HepG2 (cell line): ENCODE measurements at regions not wholly inside any gene's neighbourhood (a gene's known extent, or its start where the extent isn't known, plus 50 kb on each side); places are given as distances from the start of the nearest gene placed in this dataset.

ENCODE experiments used
- ATAC-seq: fragments of 200-7000 bp; cut with Tn5 transposase; 3 replicates; pipeline ENCODE4 v1.9.1; 2020; ENCODE audit warnings: mild to moderate bottlenecking, moderate library complexity
- BruUV-seq: library from RNA; stranded (reverse); fragments of 400-500 nt; replicated peaks from 2 replicates; lab custom pipeline; 2021; lab: Mats Ljungman, UMichigan
- CTCF ChIA-PET: fragments of 300-600 bp; formaldehyde crosslinking; extraction: SDS; loops from one replicate; lab custom pipeline; 2021; ENCODE audit warnings: low total read pairs, inconsistent platforms, low intra/inter-chr PET ratio; lab: Yijun Ruan, JAX
- POLR2A ChIA-PET: fragments of 350-600 bp; sonication (Branson Sonifier 250); formaldehyde crosslinking; loops from one replicate; lab custom pipeline; 2020; ENCODE audit warnings: antibody characterized with exemption, inconsistent platforms; lab: Yijun Ruan, JAX
- DNase-seq: peaks from one replicate; pipeline ENCODE4 v3.0.0-alpha.2; 2015; ENCODE audit warnings: low spot score
- FAIRE-seq: peaks from 3 replicates; lab custom pipeline; 2011; peaks lifted over from hg19 to GRCh38; lab: Jason Lieb, UNC
- H2AFZ ChIP-seq: one replicate; pipeline ENCODE4 v1.6.1; 2011; ENCODE audit warnings: low read length, inconsistent platforms
- H3K27ac ChIP-seq: fragments of 300-600 bp; 3 replicates; pipeline ENCODE4 v1.8.0; 2011; ENCODE audit warnings: mixed run types, mild to moderate bottlenecking, mixed read lengths, low read length, inconsistent platforms; ENCODE audit not compliant: insufficient read depth; ENCODE audit errors: extremely low read length
- H3K27me3 ChIP-seq, 2 experiments: fragments of 200-600 bp in 1 of 2; 2 replicates in 1 of 2; 3 replicates in 1 of 2; pipeline versions ENCODE4 v1.6.0 to v1.8.0; 2011; ENCODE audit warnings: low read length in 2 of 2, mild to moderate bottlenecking in 2 of 2, moderate library complexity in 2 of 2, inconsistent platforms in 1 of 2; ENCODE audit not compliant: insufficient read depth in 2 of 2, control insufficient read depth in 1 of 2
- H3K36me3 ChIP-seq, 2 experiments: fragments of 200-600 bp in 1 of 2; replicated peaks in 1 of 2; 2 replicates in 1 of 2; 3 replicates in 1 of 2; pipeline versions ENCODE4 v1.5.1 to v1.8.0; 2011; ENCODE audit warnings: low read length in 2 of 2, inconsistent platforms in 1 of 2; ENCODE audit not compliant: insufficient read depth in 2 of 2, control insufficient read depth in 1 of 2
- H3K4me1 ChIP-seq: 2 replicates; pipeline ENCODE4 v1.5.1; 2012; ENCODE audit warnings: low read length, inconsistent platforms; ENCODE audit not compliant: insufficient read depth
- H3K4me2 ChIP-seq: 2 replicates; pipeline ENCODE4 v1.6.0; 2011; ENCODE audit warnings: low read depth, low read length, inconsistent platforms
- H3K4me3 ChIP-seq, 3 experiments: fragments of 200-600 bp in 1 of 3; sonication (generic), shearing (Covaris generic) in 1 of 3; replicated peaks in 1 of 3; 2 replicates each; pipeline ENCODE4 v1.5.1; 2011 to 2016; ENCODE audit warnings: low read length in 3 of 3, inconsistent platforms in 2 of 3, low read depth in 2 of 3, mild to moderate bottlenecking in 2 of 3, control low read depth in 1 of 3, mixed read lengths in 1 of 3; ENCODE audit not compliant: insufficient read depth in 1 of 3
- H3K79me2 ChIP-seq: one replicate; pipeline ENCODE4 v1.6.1; 2011; ENCODE audit warnings: low read length, inconsistent platforms; ENCODE audit not compliant: insufficient read depth
- H3K9ac ChIP-seq: 2 replicates; pipeline ENCODE4 v1.6.0; 2011; ENCODE audit warnings: mild to moderate bottlenecking, low read depth, low read length, inconsistent platforms; ENCODE audit not compliant: insufficient read depth
- H3K9me3 ChIP-seq: 2 replicates; pipeline ENCODE4 v1.5.1; 2012; ENCODE audit warnings: mild to moderate bottlenecking, low read length
- H4K20me1 ChIP-seq: 2 replicates; pipeline ENCODE4 v1.6.0; 2011; ENCODE audit warnings: inconsistent platforms, mild to moderate bottlenecking, low read length, moderate library complexity; ENCODE audit not compliant: insufficient read depth
- EEA1 ChIP-seq: sonication (generic); formaldehyde crosslinking; IDR thresholded peaks from 2 replicates; pipeline ENCODE4 v1.5.1; 2020; ENCODE audit warnings: mild to moderate bottlenecking, missing genetic modification reagents, borderline replicate concordance
- MIER2 ChIP-seq: IDR thresholded peaks from 2 replicates; pipeline ENCODE4 v1.6.1; 2016; ENCODE audit warnings: missing biosample characterization, missing genetic modification reagents
- MTA3 ChIP-seq: sonication (generic); formaldehyde crosslinking; IDR thresholded peaks from 2 replicates; pipeline ENCODE4 v1.4.0; 2020; ENCODE audit warnings: missing genetic modification reagents
- NCOA1 ChIP-seq: sonication (generic); formaldehyde crosslinking; IDR thresholded peaks from 2 replicates; pipeline ENCODE4 v1.9.0; 2021; ENCODE audit warnings: missing genetic modification reagents
- NFE2L1 ChIP-seq: sonication (generic); formaldehyde crosslinking; IDR thresholded peaks from 2 replicates; pipeline ENCODE4 v1.4.0; 2020; ENCODE audit warnings: missing genetic modification reagents, mild to moderate bottlenecking, borderline replicate concordance
- SNRNP70 ChIP-seq: fragments of 200-400 bp; formaldehyde crosslinking; IDR thresholded peaks from 2 replicates; pipeline ENCODE4 v1.6.1; 2017; ENCODE audit warnings: mild to moderate bottlenecking, low read depth, low read length, moderate library complexity
- SP4 ChIP-seq: sonication (generic); formaldehyde crosslinking; IDR thresholded peaks from 2 replicates; pipeline ENCODE4 v1.8.1; 2023; ENCODE audit warnings: mild to moderate bottlenecking, missing genetic modification reagents
- TP53 ChIP-seq: sonication (generic); formaldehyde crosslinking; conservative IDR thresholded peaks from 2 replicates; pipeline ENCODE4 v1.4.0; 2020; ENCODE audit warnings: missing genetic modification reagents
- ZEB1 ChIP-seq: IDR thresholded peaks from 2 replicates; pipeline ENCODE4 v1.6.1; 2012; ENCODE audit warnings: mild to moderate bottlenecking, low read depth, inconsistent platforms; ENCODE audit not compliant: insufficient replicate concordance
- ZKSCAN1 ChIP-seq: fragments of 150-350 bp; IDR thresholded peaks from 2 replicates; pipeline ENCODE4 v1.6.1; 2014; ENCODE audit warnings: low read length
- ZNF607 ChIP-seq: sonication (generic); formaldehyde crosslinking; IDR thresholded peaks from 2 replicates; pipeline ENCODE4 v1.5.1; 2020; ENCODE audit warnings: missing genetic modification reagents, mild to moderate bottlenecking, borderline replicate concordance
- ZNF75D ChIP-seq: sonication (generic); formaldehyde crosslinking; IDR thresholded peaks from 2 replicates; pipeline ENCODE4 v1.8.1; 2023; ENCODE audit warnings: missing genetic modification reagents, mild to moderate bottlenecking, borderline replicate concordance
- ZNF777 ChIP-seq: sonication (generic); formaldehyde crosslinking; IDR thresholded peaks from 2 replicates; pipeline ENCODE4 v1.4.0; 2020; ENCODE audit warnings: missing genetic modification reagents
- ZSCAN30 ChIP-seq: sonication (generic); formaldehyde crosslinking; IDR thresholded peaks from 2 replicates; pipeline ENCODE4 v1.5.0; 2020; ENCODE audit warnings: mild to moderate bottlenecking, missing genetic modification reagents
- WGBS: methylation state at CpG from one replicate; pipeline ENCODE4 v1.1.6; 2017; ENCODE audit warnings: low lambda C conversion rate; 5-methylcytosine and 5-hydroxymethylcytosine counted together
- in situ Hi-C: cut with HindIII; loops from 2 replicates; pipeline ENCODE4 v1.10.0; 2017; ENCODE audit warnings: low pct_unique_long_range_greater_than_20kb; ENCODE audit not compliant: extremely low pct_ligation_motif_present
- intact Hi-C: fragments of 100-400 bp; cut with micrococcal nuclease; formaldehyde crosslinking; loops from one replicate; pipeline ENCODE4 v1.10.0; 2022; ENCODE audit not compliant: unreplicated experiment
- TF ChIP-seq, protein P1 (sequence below): sonication (generic); formaldehyde crosslinking; IDR thresholded peaks from 2 replicates; pipeline ENCODE4 v1.5.1; 2020; ENCODE audit warnings: mild to moderate bottlenecking, moderate library complexity, missing genetic modification reagents
- TF ChIP-seq, protein P2 (sequence below): sonication (generic); formaldehyde crosslinking; IDR thresholded peaks from 2 replicates; pipeline ENCODE4 v1.4.0; 2020; ENCODE audit warnings: mild to moderate bottlenecking, missing genetic modification reagents

DNA sequence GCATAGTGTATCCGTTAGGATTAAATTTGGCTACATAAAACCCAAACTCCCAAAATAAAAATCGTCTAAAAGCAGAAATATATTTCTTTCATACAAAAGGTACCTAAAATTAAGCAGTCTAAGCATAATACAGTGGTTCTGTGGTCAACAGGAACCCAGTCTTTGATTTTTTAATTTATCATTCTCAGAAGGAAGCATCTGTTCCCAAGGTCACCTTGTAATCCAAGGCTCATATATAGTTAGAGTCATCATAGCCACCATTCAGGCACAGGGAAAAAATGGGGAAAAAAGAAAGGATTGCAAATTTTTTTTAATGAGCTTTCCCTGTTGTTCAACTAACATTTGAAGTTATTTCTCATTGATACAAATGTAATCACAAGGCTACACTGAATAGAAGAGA lies 983.2 kb downstream of the PLOD2 start:
- DNase-seq (no peak), FAIRE-seq (no peak), ATAC-seq (no peak)
- ChIA-PET CTCF (no interaction called here), POLR2A (no interaction called here)
- H3K4me2 ChIP-seq: no peak overlapping the region
- no peaks in the 10 kb centered on the region for H4K20me1 ChIP-seq
- no peak overlapping the region for H3K4me3 ChIP-seq
- no TSS peak for BruUV-seq
- intact Hi-C loops: no loop called here
- H3K36me3 ChIP-seq: no peaks in the 10 kb centered on the region
- H3K4me1 ChIP-seq: no peaks in the 10 kb centered on the region
- no peaks in the 10 kb centered on the region for H3K79me2 ChIP-seq
- TF ChIP-seq SNRNP70: no peak
- TF ChIP-seq EEA1 (CRISPR knock-in tag): no peak
- no peak for TF ChIP-seq NCOA1 (CRISPR knock-in tag)
- no peak for TF ChIP-seq ZKSCAN1
- TF ChIP-seq SP4: no peak
- TF ChIP-seq, protein P1, sequence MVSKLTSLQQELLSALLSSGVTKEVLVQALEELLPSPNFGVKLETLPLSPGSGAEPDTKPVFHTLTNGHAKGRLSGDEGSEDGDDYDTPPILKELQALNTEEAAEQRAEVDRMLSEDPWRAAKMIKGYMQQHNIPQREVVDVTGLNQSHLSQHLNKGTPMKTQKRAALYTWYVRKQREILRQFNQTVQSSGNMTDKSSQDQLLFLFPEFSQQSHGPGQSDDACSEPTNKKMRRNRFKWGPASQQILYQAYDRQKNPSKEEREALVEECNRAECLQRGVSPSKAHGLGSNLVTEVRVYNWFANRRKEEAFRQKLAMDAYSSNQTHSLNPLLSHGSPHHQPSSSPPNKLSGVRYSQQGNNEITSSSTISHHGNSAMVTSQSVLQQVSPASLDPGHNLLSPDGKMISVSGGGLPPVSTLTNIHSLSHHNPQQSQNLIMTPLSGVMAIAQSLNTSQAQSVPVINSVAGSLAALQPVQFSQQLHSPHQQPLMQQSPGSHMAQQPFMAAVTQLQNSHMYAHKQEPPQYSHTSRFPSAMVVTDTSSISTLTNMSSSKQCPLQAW: no peak
- TF ChIP-seq ZNF777: no peak
- TF ChIP-seq ZSCAN30: no peak
- no peaks in the 10 kb centered on the region for H3K27me3 ChIP-seq
- in situ Hi-C loops: no loop called here
- H3K9ac ChIP-seq: no peak overlapping the region
- no peak overlapping the region for H3K27ac ChIP-seq
- no peak overlapping the region for H2AFZ ChIP-seq
- no peaks in the 10 kb centered on the region for H3K9me3 ChIP-seq
- WGBS: 3% methylated on average over 2 of the region's 2 CpGs

DNA sequence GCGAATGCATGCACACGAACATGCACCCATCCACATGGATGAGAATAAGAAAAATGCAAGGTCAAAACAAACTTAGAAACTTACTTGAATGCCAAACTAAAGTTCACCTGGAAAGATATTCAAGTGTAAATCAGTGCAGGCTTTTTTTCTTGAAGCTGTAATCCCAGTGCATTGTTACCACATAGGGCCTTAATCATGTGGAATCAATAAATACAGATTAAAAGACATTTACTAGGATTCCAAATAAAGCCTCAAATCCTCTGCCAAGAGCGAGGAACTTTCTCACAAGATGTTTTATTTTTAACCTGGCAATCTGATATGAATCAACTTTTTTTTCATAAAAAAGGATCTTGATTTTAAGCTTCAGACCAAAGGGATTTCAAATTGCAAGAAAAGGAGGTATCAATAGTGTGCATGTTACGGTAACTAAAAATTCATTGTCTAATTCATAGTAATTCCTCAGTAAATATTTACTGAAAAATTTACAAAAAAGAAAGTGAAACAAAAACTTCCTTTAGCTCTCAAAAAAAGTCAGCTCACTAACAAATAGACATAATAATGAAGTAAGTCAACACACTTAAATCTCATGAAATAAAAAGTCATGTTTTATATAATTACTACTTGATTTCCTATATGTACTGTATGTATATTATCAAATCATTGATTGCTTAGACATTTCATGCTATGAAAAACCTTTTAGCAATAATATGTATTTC lies 978.6 kb downstream of the PLOD2 start:
- Histone ChIP-seq H3K4me3 (no peak overlapping the region), H2AFZ (no peak overlapping the region), H3K9me3 (no peaks in the 10 kb centered on the region), H3K79me2 (no peaks in the 10 kb centered on the region), H3K4me2 (no peak overlapping the region), H3K9ac (no peak overlapping the region), H3K36me3 (no peaks in the 10 kb centered on the region), H3K27ac (no peak overlapping the region), H4K20me1 (no peaks in the 10 kb centered on the region), H3K27me3 (no peaks in the 10 kb centered on the region), H3K4me1 (no peaks in the 10 kb centered on the region)
- no peak for DNase-seq
- intact Hi-C loops: no loop called here
- no TSS peak for BruUV-seq
- no peak for ATAC-seq
- POLR2A ChIA-PET: no interaction called here
- WGBS: 11% methylated on average over 4 of the region's 4 CpGs
- in situ Hi-C loops: no loop called here
- CTCF ChIA-PET: no interaction called here
- no peak for FAIRE-seq
- TF ChIP-seq ZNF75D (no peak), ZNF607 (CRISPR knock-in tag) (no peak), NFE2L1 (CRISPR knock-in tag) (no peak), MIER2 (no peak), TP53 (no peak), MTA3 (CRISPR knock-in tag) (no peak), ZEB1 (no peak)
- TF ChIP-seq, protein P2, sequence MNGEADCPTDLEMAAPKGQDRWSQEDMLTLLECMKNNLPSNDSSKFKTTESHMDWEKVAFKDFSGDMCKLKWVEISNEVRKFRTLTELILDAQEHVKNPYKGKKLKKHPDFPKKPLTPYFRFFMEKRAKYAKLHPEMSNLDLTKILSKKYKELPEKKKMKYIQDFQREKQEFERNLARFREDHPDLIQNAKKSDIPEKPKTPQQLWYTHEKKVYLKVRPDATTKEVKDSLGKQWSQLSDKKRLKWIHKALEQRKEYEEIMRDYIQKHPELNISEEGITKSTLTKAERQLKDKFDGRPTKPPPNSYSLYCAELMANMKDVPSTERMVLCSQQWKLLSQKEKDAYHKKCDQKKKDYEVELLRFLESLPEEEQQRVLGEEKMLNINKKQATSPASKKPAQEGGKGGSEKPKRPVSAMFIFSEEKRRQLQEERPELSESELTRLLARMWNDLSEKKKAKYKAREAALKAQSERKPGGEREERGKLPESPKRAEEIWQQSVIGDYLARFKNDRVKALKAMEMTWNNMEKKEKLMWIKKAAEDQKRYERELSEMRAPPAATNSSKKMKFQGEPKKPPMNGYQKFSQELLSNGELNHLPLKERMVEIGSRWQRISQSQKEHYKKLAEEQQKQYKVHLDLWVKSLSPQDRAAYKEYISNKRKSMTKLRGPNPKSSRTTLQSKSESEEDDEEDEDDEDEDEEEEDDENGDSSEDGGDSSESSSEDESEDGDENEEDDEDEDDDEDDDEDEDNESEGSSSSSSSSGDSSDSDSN (CRISPR knock-in tag): no peak
